GM18907 (cell line): ENCODE measurements at regions not wholly inside any gene's neighbourhood (a gene's known extent, or its start where the extent isn't known, plus 50 kb on each side); places are given as distances from the start of the nearest gene placed in this dataset.

Experiments
- ATAC-seq: cut with Tn5 transposase; IDR thresholded peaks from one replicate; pipeline ENCODE4 v1.9.1; 2021; ENCODE audit warnings: mild to moderate bottlenecking, moderate library complexity; ENCODE audit not compliant: unreplicated experiment

GRCh38 chr1:193524616-193525015 lies 338.2 kb upstream of the B3GALT2 start:
- ATAC-seq = no peak

- ATAC-seq = no peak
Measured at GRCh38 chr1:193524021-193524420, 337.6 kb upstream of the B3GALT2 start.

GRCh38 chr1:193520472-193520871 lies 334.1 kb upstream of the B3GALT2 start:
- no peak for ATAC-seq

GRCh38 chr1:193519922-193520321 lies 333.5 kb upstream of the B3GALT2 start:
- ATAC-seq = no peak

GRCh38 chr1:193516755-193517388 lies 330.5 kb upstream of the B3GALT2 start:
- ATAC-seq = no peak

- no peak for ATAC-seq
Measured at GRCh38 chr1:193514397-193514796, 328.0 kb upstream of the B3GALT2 start.

GRCh38 chr1:193513032-193513431 lies 326.6 kb upstream of the B3GALT2 start:
- no peak for ATAC-seq

GRCh38 chr1:193504920-193505319 lies 318.5 kb upstream of the B3GALT2 start:
- ATAC-seq = no peak

- ATAC-seq = no peak
Measured at GRCh38 chr1:193498088-193498655, 311.8 kb upstream of the B3GALT2 start.

GRCh38 chr1:193494368-193494767 lies 308.0 kb upstream of the B3GALT2 start:
- ATAC-seq = no peak

GRCh38 chr1:193489191-193489590 lies 302.8 kb upstream of the B3GALT2 start:
- no peak for ATAC-seq

- ATAC-seq = no peak
Measured at GRCh38 chr1:193487722-193488121, 301.3 kb upstream of the B3GALT2 start.

- ATAC-seq = peak; percentile 47
Measured at GRCh38 chr1:193486671-193487229, 300.3 kb upstream of the B3GALT2 start.

GRCh38 chr1:193480755-193481154 lies 294.3 kb upstream of the B3GALT2 start:
- no peak for ATAC-seq

GRCh38 chr1:193479187-193479586 lies 292.8 kb upstream of the B3GALT2 start:
- peak; percentile 99 for ATAC-seq

GRCh38 chr1:193476748-193477147 lies 290.3 kb upstream of the B3GALT2 start:
- no peak for ATAC-seq

GRCh38 chr1:193473932-193474331 lies 287.5 kb upstream of the B3GALT2 start:
- ATAC-seq = no peak

GRCh38 chr1:193472838-193473398 lies 286.5 kb upstream of the B3GALT2 start:
- no peak for ATAC-seq

- no peak for ATAC-seq
Measured at GRCh38 chr1:193472430-193472829, 286.0 kb upstream of the B3GALT2 start.

GRCh38 chr1:193471981-193472380 lies 285.6 kb upstream of the B3GALT2 start:
- ATAC-seq = no peak

- ATAC-seq = no peak
Measured at GRCh38 chr1:193463326-193463932, 277.0 kb upstream of the B3GALT2 start.
